ENCODE measurements at regions not wholly inside any gene's neighbourhood (a gene's known extent, or its start where the extent isn't known, plus 50 kb on each side); places are given as distances from the start of the nearest gene placed in this dataset.
A peak's percentile ranks its signal among the peaks of the same experiment; 100 is the strongest.

DNA sequence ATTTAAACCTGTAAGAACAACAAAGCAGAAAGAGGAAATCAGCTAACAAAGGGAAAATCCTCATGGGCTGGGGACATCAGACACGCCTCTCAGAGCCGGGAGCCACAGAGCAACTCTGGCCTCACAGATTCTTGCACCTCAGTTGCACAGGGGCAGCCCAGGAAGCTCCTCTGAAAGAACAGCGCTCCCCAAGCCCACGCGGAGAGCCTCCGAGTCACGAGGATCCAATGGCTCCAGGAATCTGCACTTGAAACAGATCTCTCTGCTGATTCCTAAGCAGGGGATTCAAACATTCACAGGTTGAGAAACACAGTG is 213.2 kb upstream of the MGMT start:
- H3K36me3 ChIP-seq (ENCODE audit: insufficient read depth), result no peaks in the 10 kb centered on the region
- H3K4me3 ChIP-seq (ENCODE audit: low read depth, low read length), result no peak overlapping the region
- no peak for DNase-seq (ENCODE audit: extremely low spot score)
- 68% methylated on average over 7 of the region's 7 CpGs for WGBS
- H3K27ac ChIP-seq (ENCODE audit: low read depth), result no peak overlapping the region
- no peaks in the 10 kb centered on the region for H3K4me1 ChIP-seq (ENCODE audit: insufficient read depth)

GRCh38 chr10:129258283-129258923 is 208.6 kb upstream of the MGMT start:
- no peak overlapping the region for H3K27ac ChIP-seq (ENCODE audit: low read depth)
- DNase-seq (ENCODE audit: extremely low spot score), result no peak
- no peaks in the 10 kb centered on the region for H3K36me3 ChIP-seq (ENCODE audit: insufficient read depth)
- no peak overlapping the region for H3K4me3 ChIP-seq (ENCODE audit: low read depth, low read length)
- H3K4me1 ChIP-seq (ENCODE audit: insufficient read depth), result no peaks in the 10 kb centered on the region
- 50% methylated on average over 9 of the region's 9 CpGs for WGBS

GRCh38 chr10:129259128-129259815 is 207.8 kb upstream of the MGMT start:
- H3K27ac ChIP-seq (ENCODE audit: low read depth), result no peak overlapping the region
- DNase-seq (ENCODE audit: extremely low spot score), result no peak
- H3K36me3 ChIP-seq (ENCODE audit: insufficient read depth), result no peaks in the 10 kb centered on the region
- no peak overlapping the region for H3K4me3 ChIP-seq (ENCODE audit: low read depth, low read length)
- no peaks in the 10 kb centered on the region for H3K4me1 ChIP-seq (ENCODE audit: insufficient read depth)
- WGBS, result 57% methylated on average over 9 of the region's 9 CpGs

- Histone ChIP-seq H3K27ac (ENCODE audit: low read depth) (no peak overlapping the region), H3K36me3 (ENCODE audit: insufficient read depth) (no peaks in the 10 kb centered on the region), H3K4me1 (ENCODE audit: insufficient read depth) (no peaks in the 10 kb centered on the region), H3K4me3 (ENCODE audit: low read depth, low read length) (no peak overlapping the region)
- DNase-seq (ENCODE audit: extremely low spot score), result no peak
- WGBS, result 35% methylated on average over 8 of the region's 8 CpGs
These were observed 194.9 kb upstream of the MGMT start for GRCh38 chr10:129272176-129272575.

DNA sequence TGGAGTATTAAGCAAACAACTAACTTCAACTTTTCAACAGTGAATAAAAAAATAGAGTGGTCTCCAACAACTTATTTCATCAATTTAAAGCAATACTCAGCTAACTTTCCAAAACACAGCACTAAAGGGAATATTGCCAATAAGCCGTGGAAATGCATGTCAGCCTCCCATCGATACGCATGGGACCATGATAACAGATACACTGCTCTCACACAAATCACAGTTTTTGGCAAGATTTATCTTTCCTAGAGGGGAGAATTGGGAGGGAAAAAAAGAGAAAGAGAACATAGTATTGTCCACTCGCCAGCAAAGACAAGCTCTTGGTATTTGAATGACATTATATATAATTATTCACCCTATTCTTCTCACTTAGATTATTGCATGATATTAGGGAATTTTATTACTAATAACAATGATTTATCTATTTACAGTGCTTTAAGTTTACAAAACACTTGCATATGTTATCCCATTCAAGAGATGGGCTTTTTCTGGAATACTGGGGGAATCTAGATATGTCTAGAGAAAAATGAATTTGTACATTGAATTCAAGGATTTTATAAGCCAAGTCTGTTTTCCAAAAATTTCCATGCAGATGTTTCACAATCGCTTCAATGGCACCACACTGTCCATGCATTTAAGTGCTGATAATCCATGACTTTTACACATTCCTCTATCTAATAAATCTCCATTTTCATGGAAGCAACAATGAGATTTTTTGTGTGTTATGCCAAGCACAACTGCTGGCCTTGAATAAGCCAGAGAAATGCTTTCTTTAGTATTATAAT is 194.0 kb upstream of the MGMT start:
- H3K27ac ChIP-seq (ENCODE audit: low read depth), result no peak overlapping the region
- H3K4me1 ChIP-seq (ENCODE audit: insufficient read depth), result no peaks in the 10 kb centered on the region
- 74% methylated on average over 5 of the region's 5 CpGs for WGBS
- no peak for DNase-seq (ENCODE audit: extremely low spot score)
- H3K4me3 ChIP-seq (ENCODE audit: low read depth, low read length), result no peak overlapping the region
- H3K36me3 ChIP-seq (ENCODE audit: insufficient read depth), result no peaks in the 10 kb centered on the region

- Histone ChIP-seq H3K27ac (ENCODE audit: low read depth) (no peak overlapping the region), H3K4me1 (ENCODE audit: insufficient read depth) (no peaks in the 10 kb centered on the region), H3K4me3 (ENCODE audit: low read depth, low read length) (no peak overlapping the region), H3K36me3 (ENCODE audit: insufficient read depth) (no peaks in the 10 kb centered on the region)
- no peak for DNase-seq (ENCODE audit: extremely low spot score)
- WGBS, result 83% methylated on average over 7 of the region's 7 CpGs
These were observed 193.2 kb upstream of the MGMT start for GRCh38 chr10:129273860-129274259.

DNA sequence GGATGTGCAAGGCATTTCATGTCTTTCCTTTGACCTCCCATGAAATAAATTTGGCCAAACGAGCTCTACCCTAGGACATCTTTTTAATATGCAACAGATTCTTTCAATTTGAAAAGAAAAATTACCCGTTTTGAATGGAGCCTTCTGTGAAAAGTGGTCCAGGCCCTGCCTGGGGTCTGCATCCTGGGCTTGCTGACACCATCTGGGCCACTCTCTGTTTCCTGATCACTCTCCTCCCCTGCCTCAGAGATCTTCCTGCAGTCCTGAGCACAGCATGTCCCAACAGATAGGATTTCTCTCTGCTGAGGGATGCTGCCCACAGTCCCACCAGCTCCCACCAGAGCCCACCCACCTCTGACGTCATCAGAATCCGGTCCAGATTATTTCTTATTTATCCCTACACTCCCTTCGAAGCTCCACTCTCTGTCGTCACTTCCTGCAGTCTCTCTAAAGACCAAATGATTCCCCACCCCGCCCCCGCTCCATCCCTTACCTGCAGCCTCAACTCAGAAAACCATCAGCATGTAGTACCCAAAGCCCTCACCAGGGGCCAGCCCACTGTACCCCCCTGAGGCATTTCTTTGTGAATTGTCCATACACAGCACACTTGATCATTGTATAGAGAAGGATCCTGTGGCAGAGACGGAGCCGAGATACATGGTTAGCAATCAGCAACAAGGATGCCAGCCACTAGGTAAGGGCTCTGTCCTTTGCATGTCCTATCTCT is 192.1 kb upstream of the MGMT start:
- Histone ChIP-seq H3K4me3 (ENCODE audit: low read depth, low read length) (no peak overlapping the region), H3K27ac (ENCODE audit: low read depth) (no peak overlapping the region), H3K4me1 (ENCODE audit: insufficient read depth) (no peaks in the 10 kb centered on the region), H3K36me3 (ENCODE audit: insufficient read depth) (no peaks in the 10 kb centered on the region)
- 79% methylated on average over 10 of the region's 10 CpGs for WGBS
- DNase-seq (ENCODE audit: extremely low spot score), result no peak

DNA sequence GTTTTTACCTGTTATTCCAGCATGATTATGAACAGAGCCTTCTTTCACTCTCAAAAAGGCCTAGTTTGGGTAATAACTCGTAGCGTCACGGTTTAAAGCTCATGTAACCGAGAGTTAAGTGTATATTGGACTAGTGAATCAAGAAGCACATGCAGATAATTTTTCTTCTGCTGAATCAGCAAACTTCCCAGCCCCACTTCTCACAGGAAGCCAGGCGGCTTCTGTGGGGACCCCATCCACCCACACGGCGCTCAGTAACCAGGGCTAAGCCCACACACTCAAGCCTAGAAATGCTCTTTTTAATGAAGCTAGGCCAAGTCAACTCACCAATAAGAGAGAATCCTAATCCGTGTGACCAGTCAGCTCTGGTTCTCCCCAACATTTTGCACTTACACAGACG is 191.2 kb upstream of the MGMT start:
- no peaks in the 10 kb centered on the region for H3K36me3 ChIP-seq (ENCODE audit: insufficient read depth)
- no peak overlapping the region for H3K27ac ChIP-seq (ENCODE audit: low read depth)
- no peak for DNase-seq (ENCODE audit: extremely low spot score)
- WGBS, result 83% methylated on average over 9 of the region's 9 CpGs
- H3K4me1 ChIP-seq (ENCODE audit: insufficient read depth), result no peaks in the 10 kb centered on the region
- H3K4me3 ChIP-seq (ENCODE audit: low read depth, low read length), result no peak overlapping the region

DNA sequence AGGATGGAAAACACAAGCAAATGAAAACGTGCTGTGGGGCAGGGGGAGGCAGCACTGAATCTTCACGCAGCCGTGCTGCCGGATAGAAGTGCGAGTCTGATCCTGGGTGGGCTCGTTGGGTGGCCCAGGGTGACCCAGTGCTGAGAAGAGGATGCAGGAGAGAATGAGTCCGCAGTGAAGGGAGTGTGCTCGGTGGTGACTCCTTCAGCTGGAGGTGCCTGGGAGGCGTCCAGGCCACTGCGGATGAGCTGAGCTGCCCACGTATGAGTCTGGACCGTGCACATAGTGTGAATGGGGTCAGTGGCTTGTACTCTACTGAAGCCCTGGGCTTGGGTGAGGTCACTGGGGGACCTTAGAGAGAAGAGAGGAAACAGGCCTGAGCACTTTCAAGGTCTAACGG is 190.0 kb upstream of the MGMT start:
- DNase-seq (ENCODE audit: extremely low spot score), result no peak
- H3K4me3 ChIP-seq (ENCODE audit: low read depth, low read length), result no peak overlapping the region
- 83% methylated on average over 13 of the region's 13 CpGs for WGBS
- no peaks in the 10 kb centered on the region for H3K4me1 ChIP-seq (ENCODE audit: insufficient read depth)
- no peaks in the 10 kb centered on the region for H3K36me3 ChIP-seq (ENCODE audit: insufficient read depth)
- no peak overlapping the region for H3K27ac ChIP-seq (ENCODE audit: low read depth)

GRCh38 chr10:129277841-129278240 is 189.2 kb upstream of the MGMT start:
- 91% methylated on average over 16 of the region's 16 CpGs for WGBS
- no peaks in the 10 kb centered on the region for H3K36me3 ChIP-seq (ENCODE audit: insufficient read depth)
- H3K4me1 ChIP-seq (ENCODE audit: insufficient read depth), result no peaks in the 10 kb centered on the region
- no peak overlapping the region for H3K4me3 ChIP-seq (ENCODE audit: low read depth, low read length)
- DNase-seq (ENCODE audit: extremely low spot score), result no peak
- H3K27ac ChIP-seq (ENCODE audit: low read depth), result no peak overlapping the region

DNA sequence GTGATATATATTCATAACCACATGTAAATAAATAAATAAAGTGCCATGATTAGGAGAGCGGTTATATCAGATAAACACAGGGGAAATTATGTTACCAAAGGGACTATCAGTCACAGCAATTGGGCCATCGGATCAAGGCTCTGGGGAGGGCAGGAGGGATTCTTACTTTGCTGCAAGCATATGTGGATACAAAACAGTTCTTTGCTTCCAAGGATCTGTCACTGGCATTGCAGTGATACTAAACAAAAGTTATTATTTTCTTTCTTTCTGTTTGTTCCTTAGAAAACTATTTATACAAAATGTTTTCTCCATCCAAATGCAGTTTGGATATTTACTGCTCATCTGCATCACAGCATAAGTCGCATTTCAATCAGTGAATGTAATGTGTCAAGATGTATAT is 188.4 kb upstream of the MGMT start:
- 63% methylated on average over 3 of the region's 3 CpGs for WGBS
- DNase-seq (ENCODE audit: extremely low spot score), result no peak
- no peaks in the 10 kb centered on the region for H3K36me3 ChIP-seq (ENCODE audit: insufficient read depth)
- no peak overlapping the region for H3K27ac ChIP-seq (ENCODE audit: low read depth)
- no peaks in the 10 kb centered on the region for H3K4me1 ChIP-seq (ENCODE audit: insufficient read depth)
- no peak overlapping the region for H3K4me3 ChIP-seq (ENCODE audit: low read depth, low read length)

DNA sequence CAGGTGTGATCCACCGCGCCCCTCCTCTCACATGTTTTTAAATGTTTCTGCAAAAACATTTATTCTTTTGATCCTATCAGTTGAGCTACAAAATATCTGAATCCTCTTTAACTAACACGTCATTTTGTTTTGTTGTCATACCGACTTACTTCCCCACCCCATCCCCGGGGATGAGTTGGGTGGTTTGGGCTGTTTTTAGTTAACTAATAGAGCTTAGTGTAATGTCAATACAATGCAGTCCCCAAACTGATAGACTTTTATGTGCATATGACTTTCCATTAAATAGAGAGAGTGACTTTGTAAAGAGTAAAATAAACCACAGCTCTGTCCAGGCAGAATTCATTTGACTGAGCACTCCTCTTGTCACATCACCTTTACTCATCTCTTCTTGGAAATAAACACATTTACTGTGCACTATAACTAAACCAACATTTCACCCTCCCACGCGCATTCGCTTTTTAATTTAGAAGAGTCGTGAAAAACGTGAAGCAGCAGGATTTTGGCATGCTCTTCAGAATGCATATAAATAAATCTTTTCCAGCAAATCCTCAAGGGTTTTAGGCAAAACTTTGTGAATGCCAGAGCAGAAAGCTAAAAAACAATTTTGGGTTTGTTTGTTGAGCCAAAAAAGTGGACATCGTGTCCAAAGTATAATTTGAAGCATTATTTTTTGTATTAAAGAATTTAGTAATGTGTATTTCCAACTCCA is 187.4 kb upstream of the MGMT start:
- peak; percentile 60 for DNase-seq (ENCODE audit: extremely low spot score)
- H3K27ac ChIP-seq (ENCODE audit: low read depth), result no peak overlapping the region
- WGBS, result 45% methylated on average over 11 of the region's 11 CpGs

GRCh38 chr10:129280155-129280502 is 186.9 kb upstream of the MGMT start:
- 56% methylated on average over 1 of the region's 1 CpG for WGBS
- no peak overlapping the region for H3K4me3 ChIP-seq (ENCODE audit: low read depth, low read length)
- H3K36me3 ChIP-seq (ENCODE audit: insufficient read depth), result no peaks in the 10 kb centered on the region
- no peak for DNase-seq (ENCODE audit: extremely low spot score)
- H3K4me1 ChIP-seq (ENCODE audit: insufficient read depth), result no peaks in the 10 kb centered on the region
- no peak overlapping the region for H3K27ac ChIP-seq (ENCODE audit: low read depth)

More for the DNA sequence above, 187.4 kb upstream of the MGMT start:
- H3K36me3 ChIP-seq (ENCODE audit: insufficient read depth), result no peaks in the 10 kb centered on the region
- H3K4me1 ChIP-seq (ENCODE audit: insufficient read depth), result no peaks in the 10 kb centered on the region
- H3K4me3 ChIP-seq (ENCODE audit: low read depth, low read length), result no peak overlapping the region
